ENCODE measurements at regions not wholly inside any gene's neighbourhood (a gene's known extent, or its start where the extent isn't known, plus 50 kb on each side); places are given as distances from the start of the nearest gene placed in this dataset.

DNA sequence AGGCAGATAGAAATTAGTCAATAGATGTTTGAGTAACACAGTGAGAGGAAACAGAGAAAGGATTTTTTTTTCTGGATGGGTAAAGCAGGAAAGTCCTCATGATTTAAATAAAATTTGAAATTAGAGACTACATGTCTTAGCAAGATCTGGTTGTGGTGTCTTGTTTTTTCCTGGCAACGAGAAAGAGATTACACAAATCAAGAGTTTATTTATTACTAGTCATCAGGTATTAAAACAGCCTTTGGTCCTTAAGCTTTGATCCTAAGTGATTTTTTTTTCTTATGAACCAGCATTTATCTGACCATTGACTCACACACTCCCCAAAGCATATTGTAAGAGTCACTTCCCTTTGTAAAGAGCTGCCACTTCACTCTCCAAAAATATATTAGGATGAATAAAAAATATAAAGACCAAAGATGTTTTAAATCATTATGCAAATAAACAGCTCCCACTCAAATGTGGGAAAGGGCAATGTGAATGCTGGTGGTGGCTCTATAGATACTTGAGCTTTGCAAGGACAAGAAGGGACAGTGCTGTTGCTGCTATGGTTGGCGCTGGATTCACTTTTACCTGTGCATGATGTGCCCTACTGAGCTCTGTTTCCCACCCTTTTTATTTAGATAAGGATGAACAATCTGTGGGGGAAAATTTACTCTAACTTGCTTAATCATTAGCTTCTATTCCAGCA is 1726.5 kb downstream of the MAT2B start:
- no peak overlapping the region for H3K4me3 ChIP-seq (ENCODE audit: low read depth, low read length)
- no peak for DNase-seq (ENCODE audit: low read depth)
- TF ChIP-seq, protein P1, sequence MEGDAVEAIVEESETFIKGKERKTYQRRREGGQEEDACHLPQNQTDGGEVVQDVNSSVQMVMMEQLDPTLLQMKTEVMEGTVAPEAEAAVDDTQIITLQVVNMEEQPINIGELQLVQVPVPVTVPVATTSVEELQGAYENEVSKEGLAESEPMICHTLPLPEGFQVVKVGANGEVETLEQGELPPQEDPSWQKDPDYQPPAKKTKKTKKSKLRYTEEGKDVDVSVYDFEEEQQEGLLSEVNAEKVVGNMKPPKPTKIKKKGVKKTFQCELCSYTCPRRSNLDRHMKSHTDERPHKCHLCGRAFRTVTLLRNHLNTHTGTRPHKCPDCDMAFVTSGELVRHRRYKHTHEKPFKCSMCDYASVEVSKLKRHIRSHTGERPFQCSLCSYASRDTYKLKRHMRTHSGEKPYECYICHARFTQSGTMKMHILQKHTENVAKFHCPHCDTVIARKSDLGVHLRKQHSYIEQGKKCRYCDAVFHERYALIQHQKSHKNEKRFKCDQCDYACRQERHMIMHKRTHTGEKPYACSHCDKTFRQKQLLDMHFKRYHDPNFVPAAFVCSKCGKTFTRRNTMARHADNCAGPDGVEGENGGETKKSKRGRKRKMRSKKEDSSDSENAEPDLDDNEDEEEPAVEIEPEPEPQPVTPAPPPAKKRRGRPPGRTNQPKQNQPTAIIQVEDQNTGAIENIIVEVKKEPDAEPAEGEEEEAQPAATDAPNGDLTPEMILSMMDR (IDR thresholded peaks at IDR 0.05; ENCODE audit: control insufficient read depth, extremely low read depth, insufficient read depth): no peak

DNA sequence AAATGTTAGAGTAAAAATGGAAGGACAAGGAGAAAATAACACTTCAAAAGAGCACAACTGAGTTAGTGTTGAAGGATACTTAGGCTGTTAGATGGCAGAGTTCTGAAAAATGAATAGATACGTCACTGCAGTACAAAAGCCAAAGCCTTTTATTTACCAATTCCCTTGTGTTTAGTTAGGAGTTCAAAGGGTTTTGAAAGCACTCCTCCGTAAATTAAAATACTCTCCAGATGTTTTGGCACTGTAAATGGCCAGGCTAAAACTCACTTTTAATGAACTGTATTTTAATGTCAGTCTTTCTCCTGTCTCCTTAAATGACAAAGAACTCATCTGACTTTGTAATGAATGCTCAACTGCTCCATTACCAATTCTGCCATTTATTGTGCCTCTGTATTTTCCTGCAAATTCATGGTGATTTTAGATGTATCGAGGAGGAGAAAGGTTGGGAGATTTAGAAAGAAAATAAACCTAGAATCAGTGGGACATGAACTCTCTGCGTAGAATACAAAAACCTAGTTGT is 1727.2 kb downstream of the MAT2B start:
- DNase-seq (ENCODE audit: low read depth): no peak
- TF ChIP-seq, protein P1 (IDR thresholded peaks at IDR 0.05; ENCODE audit: control insufficient read depth, extremely low read depth, insufficient read depth): no peak
- no peak overlapping the region for H3K4me3 ChIP-seq (ENCODE audit: low read depth, low read length)

DNA sequence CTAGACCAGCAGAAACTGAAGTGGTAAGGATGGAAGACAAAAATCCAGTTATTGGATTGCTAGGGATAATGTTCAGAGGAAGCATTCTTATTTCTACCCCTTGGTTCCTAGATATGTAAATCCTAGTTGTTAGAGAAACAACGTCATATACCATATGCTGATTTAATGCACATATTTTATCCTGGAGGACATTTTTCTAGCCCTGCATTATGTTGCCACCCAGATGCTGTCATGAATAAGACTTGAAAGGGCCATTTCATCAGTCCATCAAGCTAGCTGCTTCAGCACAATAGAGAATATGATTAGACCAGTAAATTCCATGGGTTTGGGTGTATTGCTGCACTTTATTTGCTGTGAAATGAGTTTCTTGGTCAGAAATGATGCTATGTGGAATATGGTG is 1736.4 kb downstream of the MAT2B start:
- no peak for DNase-seq (ENCODE audit: low read depth)
- H3K4me3 ChIP-seq (ENCODE audit: low read depth, low read length): no peak overlapping the region
- TF ChIP-seq, protein P1 (IDR thresholded peaks at IDR 0.05; ENCODE audit: control insufficient read depth, extremely low read depth, insufficient read depth): no peak

DNA sequence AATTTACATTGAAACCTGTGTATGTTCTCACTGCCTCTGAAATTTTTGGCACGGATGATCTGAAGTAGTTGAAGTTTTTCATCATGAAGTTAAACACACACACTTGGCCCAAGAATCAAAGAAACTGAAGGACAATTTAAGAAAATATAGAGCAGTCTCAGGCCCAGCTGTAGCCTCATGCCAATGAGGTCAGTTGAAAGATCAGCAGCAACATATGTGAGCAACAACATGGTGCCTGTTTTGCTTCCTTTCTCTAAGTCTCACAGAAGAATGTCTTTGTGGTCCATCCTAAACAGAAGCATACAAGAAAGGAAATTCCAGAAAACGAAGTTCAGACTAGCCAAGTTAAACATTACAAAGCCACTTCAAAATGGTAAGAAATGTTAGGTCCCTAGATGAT is 1737.2 kb downstream of the MAT2B start:
- DNase-seq (ENCODE audit: low read depth): no peak
- no peak overlapping the region for H3K4me3 ChIP-seq (ENCODE audit: low read depth, low read length)
- TF ChIP-seq, protein P1 (IDR thresholded peaks at IDR 0.05; ENCODE audit: control insufficient read depth, extremely low read depth, insufficient read depth): no peak

DNA sequence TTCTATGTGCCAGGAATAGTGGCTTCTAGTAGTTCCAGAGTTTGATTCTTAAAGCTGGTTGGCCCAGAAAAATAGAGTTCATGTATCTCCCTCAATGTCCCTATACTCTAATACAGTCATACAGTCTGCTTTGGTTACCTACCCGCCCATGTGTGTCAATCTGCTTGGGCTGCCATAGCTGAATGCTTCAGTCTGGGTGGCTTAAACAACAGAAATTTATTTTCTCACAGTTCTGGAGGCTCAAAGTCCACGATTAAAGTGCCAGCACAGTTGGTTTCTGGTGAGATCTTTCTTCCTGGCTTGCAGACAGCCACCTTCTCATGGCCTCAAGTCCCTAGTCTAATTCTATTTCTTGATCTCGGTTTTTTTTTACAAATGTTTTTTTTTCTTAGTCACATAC is 1739.0 kb downstream of the MAT2B start:
- no peak for DNase-seq (ENCODE audit: low read depth)
- H3K4me3 ChIP-seq (ENCODE audit: low read depth, low read length): no peak overlapping the region
- TF ChIP-seq, protein P1 (IDR thresholded peaks at IDR 0.05; ENCODE audit: control insufficient read depth, extremely low read depth, insufficient read depth): no peak

DNA sequence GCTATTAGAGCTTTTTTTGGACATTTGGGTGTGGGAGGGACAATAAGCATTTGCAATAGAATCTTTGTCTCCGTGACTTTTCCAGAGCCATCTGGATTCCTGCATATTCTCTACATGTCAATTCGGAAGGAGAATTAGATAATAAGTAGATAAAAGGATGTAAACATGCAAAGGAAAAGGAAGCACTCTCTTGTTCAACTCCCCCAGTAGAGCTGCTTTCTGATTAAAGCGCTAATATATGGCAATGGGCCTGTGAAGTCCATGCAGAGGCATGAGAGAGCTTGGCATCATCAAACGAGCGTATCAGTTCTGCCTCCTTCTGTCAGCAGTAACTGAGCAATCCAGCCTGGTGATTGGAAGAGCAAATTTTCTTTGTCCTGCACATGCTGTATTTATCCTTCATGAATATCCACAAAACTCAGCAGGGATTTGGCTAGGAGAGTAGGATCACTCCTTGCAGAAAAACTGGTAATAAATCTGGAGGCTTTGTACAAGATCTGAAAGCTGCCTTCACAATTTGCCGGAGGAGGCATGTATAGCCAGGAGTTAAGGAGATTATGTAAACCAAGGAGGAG is 1752.9 kb downstream of the MAT2B start:
- DNase-seq (ENCODE audit: low read depth): no peak
- no peak overlapping the region for H3K4me3 ChIP-seq (ENCODE audit: low read depth, low read length)

More for the DNA sequence above, 1752.9 kb downstream of the MAT2B start:
- TF ChIP-seq, protein P1 (IDR thresholded peaks at IDR 0.05; ENCODE audit: control insufficient read depth, extremely low read depth, insufficient read depth): no peak

Data from LNCaP clone FGC (cell line).